GM18505 (cell line): ENCODE measurements at regions not wholly inside any gene's neighbourhood (a gene's known extent, or its start where the extent isn't known, plus 50 kb on each side); places are given as distances from the start of the nearest gene placed in this dataset.

Source experiments
- ATAC-seq: cut with Tn5 transposase; IDR thresholded peaks from one replicate; pipeline ENCODE4 v1.9.1; 2021; ENCODE audit not compliant: unreplicated experiment
- POLR2A ChIP-seq: IDR thresholded peaks from 4 replicates; pipeline ENCODE4 v1.6.1; 2011; ENCODE audit warnings: borderline replicate concordance; ENCODE audit not compliant: insufficient read depth, insufficient read length; ENCODE audit errors: extremely low read depth

DNA sequence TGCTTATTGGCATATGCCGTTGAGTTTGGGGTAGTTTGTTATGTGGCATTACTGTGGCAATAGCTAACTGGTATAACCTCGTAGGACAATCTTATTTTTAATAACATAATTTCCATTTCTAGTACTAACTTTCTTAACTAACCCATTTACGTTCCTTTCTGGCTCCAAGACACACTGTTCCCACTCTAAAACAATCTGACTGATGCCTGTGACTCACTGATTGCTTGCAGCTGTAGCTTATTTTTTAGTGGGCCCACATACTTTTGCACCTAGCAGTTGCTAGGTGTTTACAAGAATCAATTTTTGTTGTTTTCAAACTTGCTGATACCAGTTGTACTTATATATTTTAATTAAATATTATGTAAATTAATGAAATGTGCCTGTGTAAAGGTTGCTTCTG, 52.2 kb downstream of the FAT3 start:
- TF ChIP-seq POLR2A = no peak
- no peak for ATAC-seq

DNA sequence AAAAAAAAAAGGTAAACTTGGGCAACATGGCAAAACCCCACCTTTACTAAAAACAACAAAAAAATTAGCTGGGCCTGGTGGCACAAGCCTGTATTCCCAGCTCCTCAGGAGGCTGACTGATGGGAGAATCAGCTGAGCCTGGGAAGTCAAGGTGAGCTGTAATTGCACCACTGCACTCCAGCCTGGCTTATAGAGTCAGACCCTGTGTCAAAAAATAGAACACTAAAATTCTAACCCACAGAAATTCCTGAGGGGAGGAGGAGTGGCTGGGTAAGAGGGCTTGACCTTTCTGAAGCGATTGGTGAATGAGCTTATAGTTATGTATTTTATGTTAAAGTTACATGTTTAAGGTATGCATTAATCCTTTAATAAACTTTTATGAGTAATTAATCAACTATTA, 53.3 kb downstream of the FAT3 start:
- ATAC-seq = no peak
- TF ChIP-seq POLR2A = no peak

DNA sequence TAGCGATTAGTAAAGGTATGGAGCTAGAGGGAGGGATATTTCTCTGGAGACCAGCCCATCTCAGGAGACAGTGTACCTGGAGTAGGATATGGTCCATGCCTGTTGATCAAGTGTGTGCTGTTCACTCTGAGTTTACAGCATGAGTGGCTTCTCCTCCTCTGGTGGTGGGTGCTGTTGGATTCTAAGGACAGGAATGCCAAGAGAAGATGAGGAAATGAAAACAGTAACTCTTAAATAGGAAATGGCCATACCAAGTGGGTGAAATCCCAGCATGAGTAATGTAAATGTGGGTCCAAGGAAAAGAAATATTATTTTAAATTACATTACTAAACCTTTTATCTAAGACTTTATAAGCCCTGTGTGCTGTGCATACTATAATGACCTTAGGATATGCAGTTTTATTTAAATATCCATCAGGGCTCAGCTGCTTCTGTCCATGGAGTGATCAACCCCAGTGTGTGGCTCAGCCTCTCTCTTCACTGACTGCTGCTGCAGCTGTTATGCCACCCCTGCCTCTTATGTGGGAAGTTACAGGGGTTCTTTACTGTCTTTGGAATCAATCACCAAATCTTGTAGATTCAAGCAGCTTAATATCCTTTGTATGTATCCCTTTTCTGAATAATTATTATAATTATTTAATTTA, 54.3 kb downstream of the FAT3 start:
- no peak for TF ChIP-seq POLR2A

DNA sequence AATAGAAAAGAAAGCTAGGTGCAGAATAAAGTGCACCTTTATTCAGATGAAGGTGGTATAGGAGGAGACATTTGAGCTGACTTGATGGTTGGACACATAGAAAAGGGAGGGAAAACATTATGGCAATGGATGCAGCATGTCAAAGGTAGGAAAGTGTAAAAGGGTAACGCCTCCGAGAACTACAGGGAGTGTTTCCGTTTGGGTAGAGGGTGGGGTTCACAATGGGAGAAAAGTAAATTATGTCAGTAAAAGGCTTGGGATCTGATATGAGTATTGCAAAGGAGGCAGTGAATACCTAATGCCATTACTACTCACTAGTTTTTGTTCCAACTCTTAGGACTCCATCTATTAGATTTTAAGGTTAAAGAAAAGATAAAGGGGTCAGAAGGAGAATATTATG, 59.5 kb downstream of the FAT3 start:
- no peak for TF ChIP-seq POLR2A
- no peak for ATAC-seq

More for the DNA sequence above, 54.3 kb downstream of the FAT3 start:
- ATAC-seq = no peak

DNA sequence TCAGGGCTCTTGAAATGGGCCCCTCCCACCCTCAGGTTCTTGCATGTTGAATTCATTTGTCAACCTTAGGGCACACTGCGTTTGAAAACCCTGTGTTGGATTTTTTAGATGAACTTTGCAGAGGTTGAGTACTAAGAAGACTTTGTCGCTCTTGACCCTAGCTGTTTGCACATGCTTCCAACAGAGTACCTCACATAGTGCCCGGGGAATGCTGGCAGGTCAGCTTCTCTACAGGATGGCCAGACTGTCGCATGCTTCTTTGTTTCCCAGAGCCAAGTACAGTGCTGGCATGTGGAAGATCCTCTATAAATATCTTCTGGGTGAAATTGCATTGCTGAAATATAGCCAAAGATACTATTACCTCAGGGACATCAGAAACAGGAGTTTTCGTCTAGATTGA, 59.9 kb downstream of the FAT3 start:
- no peak for TF ChIP-seq POLR2A
- ATAC-seq = no peak

DNA sequence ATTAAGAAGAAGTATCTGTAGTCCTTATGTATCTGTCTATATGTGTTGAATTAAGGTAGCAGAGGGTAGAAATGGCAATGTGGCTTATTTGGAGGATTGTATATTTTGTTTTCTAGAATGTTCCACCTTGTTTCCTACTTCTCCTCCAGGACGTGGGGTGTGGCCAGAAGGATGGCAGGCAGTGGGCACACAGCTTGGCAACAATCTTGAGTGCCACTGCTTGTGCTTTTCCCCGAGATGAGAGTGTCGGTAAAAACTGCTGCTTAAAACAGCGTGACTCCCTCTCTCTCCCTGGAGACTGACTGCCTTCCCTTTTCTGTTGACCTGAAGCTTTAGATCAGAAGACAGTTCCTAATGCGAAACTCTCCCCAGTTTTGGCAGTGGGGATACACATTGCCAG, 61.2 kb downstream of the FAT3 start:
- no peak for ATAC-seq
- TF ChIP-seq POLR2A = no peak

DNA sequence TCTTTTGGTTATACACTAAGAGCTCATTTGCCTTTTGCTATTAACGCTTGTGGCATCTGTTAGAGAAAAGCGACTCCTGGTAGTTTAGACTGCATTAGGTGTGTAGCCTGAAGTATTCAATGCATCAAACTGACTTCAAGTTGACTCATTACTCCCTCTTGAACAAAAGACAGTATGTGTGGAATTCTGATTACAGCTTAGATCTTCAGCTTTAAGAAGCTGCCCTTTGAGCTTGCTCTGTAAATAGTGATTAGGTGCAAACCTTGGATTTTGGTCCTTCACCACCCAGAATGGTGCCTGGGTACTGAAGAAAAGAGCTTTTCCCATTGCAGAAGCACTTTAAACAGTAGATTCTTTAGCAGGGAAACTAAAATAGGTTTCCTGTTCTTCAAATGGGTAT, 62.1 kb downstream of the FAT3 start:
- TF ChIP-seq POLR2A = no peak

DNA sequence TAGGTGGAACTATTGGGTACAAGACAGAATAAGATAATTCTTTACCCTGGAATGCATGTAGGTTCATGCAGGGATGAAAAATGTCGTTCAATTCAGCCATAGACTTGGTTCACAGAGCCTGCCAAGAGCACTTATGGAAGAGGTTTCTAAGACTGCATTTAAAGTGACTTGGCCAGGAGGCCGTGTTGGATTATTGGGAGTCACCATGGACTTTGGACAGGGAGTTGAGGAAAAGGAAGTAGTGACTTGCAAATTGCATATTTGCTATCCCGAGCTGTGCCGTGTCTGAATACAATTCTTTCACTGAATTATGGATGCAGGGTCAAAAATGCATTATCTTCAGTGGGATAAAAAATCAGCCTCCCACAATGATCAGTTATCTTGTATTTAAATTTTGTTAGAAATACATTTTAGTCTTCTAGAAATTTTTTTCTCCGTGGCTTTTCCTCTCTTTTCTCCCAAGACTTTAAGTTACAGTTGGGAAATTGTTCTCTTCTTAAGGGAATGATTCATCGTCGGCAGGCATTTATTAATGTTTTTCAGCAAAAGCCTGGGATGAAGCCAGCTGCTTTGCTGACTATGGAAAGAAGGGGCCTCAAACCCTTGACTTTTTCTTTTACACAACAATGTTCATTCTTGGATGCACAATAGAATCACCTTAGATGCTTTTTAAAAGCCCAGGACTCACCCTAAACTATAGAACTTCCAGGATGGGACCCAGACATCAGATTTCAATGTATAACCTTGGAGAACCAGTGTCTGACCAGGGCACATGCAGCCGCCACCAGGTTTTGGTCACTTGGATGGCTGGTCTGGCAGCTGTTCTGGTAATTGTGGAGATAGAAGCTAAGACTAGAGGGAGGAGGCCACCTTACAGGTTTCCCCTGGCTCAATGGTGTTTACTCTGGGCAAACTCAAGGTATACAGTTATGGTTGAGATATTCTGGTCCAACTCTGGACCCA, 70.8 kb downstream of the FAT3 start:
- TF ChIP-seq POLR2A = no peak
- ATAC-seq = no peak

More for the DNA sequence above, 62.1 kb downstream of the FAT3 start:
- no peak for ATAC-seq

DNA sequence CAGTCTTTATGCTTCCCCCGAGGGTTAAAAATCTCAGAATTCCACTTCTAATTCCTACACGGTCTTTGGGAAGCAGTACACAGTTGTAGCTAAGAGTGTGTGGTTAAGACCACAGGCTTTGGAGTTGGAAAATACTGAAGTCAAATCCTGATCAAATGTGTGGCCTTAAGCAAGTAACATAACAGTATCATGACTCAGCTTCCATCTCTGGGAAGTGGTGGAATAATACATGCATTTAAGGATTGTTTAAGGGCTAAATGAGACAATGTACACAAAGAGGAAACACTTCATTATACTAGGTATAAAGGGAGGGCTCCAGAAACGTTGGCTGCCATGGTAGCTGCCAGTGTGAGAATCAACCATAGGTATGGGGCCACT, 71.5 kb downstream of the FAT3 start:
- ATAC-seq = no peak

DNA sequence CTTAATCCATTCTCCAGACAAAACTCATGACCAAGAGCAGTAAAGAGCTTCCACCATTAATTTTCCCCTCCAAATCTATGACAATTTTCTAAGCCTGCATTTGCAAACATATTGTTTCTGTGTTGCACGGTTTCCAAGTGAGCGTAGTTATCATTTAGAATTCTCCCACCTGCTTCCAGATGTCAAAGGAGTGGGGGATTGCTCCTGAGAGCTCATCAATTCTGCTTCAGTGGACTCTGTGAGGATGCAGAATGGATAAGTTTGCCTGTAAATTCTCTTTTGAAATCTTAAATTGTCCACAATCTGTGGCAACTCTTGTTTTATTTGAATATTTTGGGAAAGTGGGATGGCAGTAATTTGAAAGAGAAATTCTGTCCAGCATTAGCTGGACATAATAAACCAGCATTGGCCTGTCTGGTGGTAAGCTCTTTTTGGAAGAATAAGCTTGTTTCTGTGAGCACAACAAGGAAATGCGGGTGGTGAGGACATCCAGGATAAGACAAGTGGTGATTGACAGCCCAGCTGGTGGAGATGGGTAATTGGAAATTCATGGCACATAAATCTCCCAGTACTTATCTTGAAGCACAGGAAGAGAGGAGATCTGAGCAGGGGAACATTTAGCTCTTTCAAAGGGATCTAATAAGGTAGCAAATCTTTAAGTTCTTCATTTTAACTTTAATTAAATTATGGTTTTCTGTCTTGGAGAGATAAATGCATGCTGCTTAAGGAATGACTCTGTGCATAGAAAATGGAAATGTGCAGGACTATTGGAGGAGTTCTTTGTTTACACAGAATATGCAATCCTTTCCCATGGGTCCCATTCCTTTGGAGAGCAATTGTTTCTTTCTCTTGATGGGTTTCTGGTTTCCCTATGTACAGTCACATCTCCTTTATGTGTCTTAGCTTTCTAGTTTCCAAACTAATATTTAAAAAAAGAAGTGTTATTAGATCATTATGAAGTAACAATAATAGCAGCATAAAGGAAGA, 73.2 kb downstream of the FAT3 start:
- ATAC-seq = no peak
- TF ChIP-seq POLR2A = no peak

More for the DNA sequence above, 71.5 kb downstream of the FAT3 start:
- no peak for TF ChIP-seq POLR2A

DNA sequence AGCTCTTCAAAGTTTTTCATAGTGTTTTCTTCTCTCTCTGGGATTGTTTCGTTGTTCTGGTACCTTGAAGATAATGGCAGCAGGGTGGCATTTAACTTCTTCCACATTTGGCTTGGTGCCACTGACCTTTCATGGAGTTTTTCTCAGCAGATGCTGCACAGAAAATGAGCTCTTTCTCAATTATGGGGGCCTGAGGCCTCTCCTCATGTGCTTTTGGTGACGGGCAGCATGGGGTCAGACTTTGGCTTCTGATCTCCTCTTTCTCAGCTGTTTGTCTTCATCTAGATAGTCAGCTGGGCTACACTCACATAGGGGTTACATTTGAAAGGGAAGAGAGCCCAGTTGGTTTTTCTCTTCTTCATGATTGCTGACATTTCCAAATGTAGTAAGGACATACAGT, 76.3 kb downstream of the FAT3 start:
- TF ChIP-seq POLR2A = no peak
- ATAC-seq = no peak

DNA sequence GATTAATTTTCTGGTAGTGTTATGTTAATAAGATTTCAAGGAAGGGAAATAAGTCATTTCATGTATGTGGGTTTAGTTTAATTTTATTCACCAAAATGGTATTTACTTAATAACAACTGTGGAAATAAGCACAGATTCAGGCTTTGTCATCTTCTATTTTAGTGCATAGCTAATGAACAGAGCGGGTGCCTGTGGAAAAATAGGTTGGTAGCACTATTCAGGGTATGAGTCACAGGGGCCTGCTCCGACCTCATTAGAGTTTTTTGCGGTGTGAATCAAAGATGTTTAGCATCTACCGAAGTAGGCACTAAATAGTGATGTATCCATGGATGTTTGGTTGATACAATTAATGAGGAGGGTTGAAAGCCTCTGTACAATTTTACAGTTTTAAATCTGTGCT, 78.2 kb downstream of the FAT3 start:
- ATAC-seq = no peak
- no peak for TF ChIP-seq POLR2A

DNA sequence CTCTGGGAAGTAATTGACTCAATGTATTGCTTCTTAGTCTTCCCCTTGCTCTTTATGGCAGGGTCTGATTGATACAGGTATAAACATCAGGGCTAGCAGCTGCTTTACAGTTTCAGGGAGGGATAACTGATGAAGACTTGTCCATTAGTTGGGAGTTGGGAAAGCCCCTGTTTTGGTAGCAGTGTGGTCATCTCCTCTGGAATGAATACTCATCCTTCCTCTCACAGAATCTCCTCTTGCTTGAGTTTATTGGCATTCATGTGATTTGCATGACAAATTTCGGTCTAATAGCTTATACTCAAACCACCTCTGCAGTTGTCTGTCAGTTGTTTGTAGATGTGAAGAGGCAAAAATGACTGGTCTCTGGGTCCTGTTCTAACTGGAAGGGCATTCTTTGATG, 79.7 kb downstream of the FAT3 start:
- ATAC-seq = no peak
- no peak for TF ChIP-seq POLR2A
